ENCODE measurements at regions not wholly inside any gene's neighbourhood (a gene's known extent, or its start where the extent isn't known, plus 50 kb on each side); places are given as distances from the start of the nearest gene placed in this dataset.
"Not testable (repeated sequence)": the region's sequence is repeated elsewhere in the genome, so short reads cannot be mapped to it uniquely, and the experiment has no call there.

GRCh38 chr6:30814146-30815040 is 69.9 kb upstream of the DDR1 start:
- Histone ChIP-seq H3K9ac (ENCODE audit: insufficient read length) (no peak overlapping the region), H3K9me3 (ENCODE audit: low read depth, low read length) (no peaks in the 10 kb centered on the region), H3K27ac (peak overlapping the region; percentile 8; the same call in 1 of the 2 replicates), H3K4me3 (no peak overlapping the region), H3K36me3 (ENCODE audit: insufficient read depth, low read length) (no peaks in the 10 kb centered on the region)
- DNase-seq (ENCODE audit: low read depth, low spot score): no peak
- TF ChIP-seq FOXP2 (optimal IDR thresholded peaks at IDR 0.05; ENCODE audit: control extremely low read depth, extremely low read length, insufficient read depth): no peak
- TF ChIP-seq POLR2AphosphoS5 (IDR thresholded peaks at IDR 0.05; ENCODE audit: borderline replicate concordance, low read depth, low read length): no peak
- no peak for TF ChIP-seq EZH2 (IDR thresholded peaks at IDR 0.05)

GRCh38 chr6:30813631-30814145 is 69.3 kb upstream of the IER3 start:
- Histone ChIP-seq H3K4me3 (no peak overlapping the region), H3K9ac (ENCODE audit: insufficient read length) (no peak overlapping the region), H3K9me3 (ENCODE audit: low read depth, low read length) (no peaks in the 10 kb centered on the region), H3K27ac (no peak overlapping the region; the same call in 1 of the 2 replicates), H3K36me3 (ENCODE audit: insufficient read depth, low read length) (no peaks in the 10 kb centered on the region)
- no peak for DNase-seq (ENCODE audit: low read depth, low spot score)
- TF ChIP-seq EZH2 (IDR thresholded peaks at IDR 0.05) (no peak), FOXP2 (optimal IDR thresholded peaks at IDR 0.05; ENCODE audit: control extremely low read depth, extremely low read length, insufficient read depth) (no peak), POLR2AphosphoS5 (IDR thresholded peaks at IDR 0.05; ENCODE audit: borderline replicate concordance, low read depth, low read length) (no peak)

- no peak for DNase-seq (ENCODE audit: low read depth, low spot score)
- no peak overlapping the region for H3K27ac ChIP-seq
- TF ChIP-seq EZH2 (IDR thresholded peaks at IDR 0.05) (no peak), POLR2AphosphoS5 (IDR thresholded peaks at IDR 0.05; ENCODE audit: borderline replicate concordance, low read depth, low read length) (no peak), FOXP2 (optimal IDR thresholded peaks at IDR 0.05; ENCODE audit: control extremely low read depth, extremely low read length, insufficient read depth) (no peak)
- H3K9ac ChIP-seq (ENCODE audit: insufficient read length): no peak overlapping the region
- H3K4me3 ChIP-seq: no peak overlapping the region
- no peaks in the 10 kb centered on the region for H3K9me3 ChIP-seq (ENCODE audit: low read depth, low read length)
- no peaks in the 10 kb centered on the region for H3K36me3 ChIP-seq (ENCODE audit: insufficient read depth, low read length)
These were observed 66.5 kb upstream of the IER3 start for GRCh38 chr6:30810813-30811339.

GRCh38 chr6:30807566-30807965 is 63.2 kb upstream of the IER3 start:
- H3K4me3 ChIP-seq; H3K36me3 ChIP-seq (ENCODE audit: insufficient read depth, low read length); DNase-seq (ENCODE audit: low read depth, low spot score); H3K27ac ChIP-seq; H3K9me3 ChIP-seq (ENCODE audit: low read depth, low read length); H3K9ac ChIP-seq (ENCODE audit: insufficient read length): not testable (repeated sequence)

GRCh38 chr6:30806581-30807183 is 62.3 kb upstream of the IER3 start:
- no peaks in the 10 kb centered on the region for H3K36me3 ChIP-seq (ENCODE audit: insufficient read depth, low read length)
- no peak for TF ChIP-seq FOXP2 (optimal IDR thresholded peaks at IDR 0.05; ENCODE audit: control extremely low read depth, extremely low read length, insufficient read depth)
- no peak for TF ChIP-seq EZH2 (IDR thresholded peaks at IDR 0.05)
- TF ChIP-seq POLR2AphosphoS5 (IDR thresholded peaks at IDR 0.05; ENCODE audit: borderline replicate concordance, low read depth, low read length): peak; percentile 7; the same call in 1 of the 2 replicates
- H3K4me3 ChIP-seq: no peak overlapping the region
- H3K9me3 ChIP-seq (ENCODE audit: low read depth, low read length): no peaks in the 10 kb centered on the region
- no peak overlapping the region for H3K27ac ChIP-seq
- H3K9ac ChIP-seq (ENCODE audit: insufficient read length): no peak overlapping the region
- DNase-seq (ENCODE audit: low read depth, low spot score): no peak

GRCh38 chr6:30804333-30804732 is 60.0 kb upstream of the IER3 start:
- no peak for DNase-seq (ENCODE audit: low read depth, low spot score)
- Histone ChIP-seq H3K9ac (ENCODE audit: insufficient read length) (no peak overlapping the region), H3K36me3 (ENCODE audit: insufficient read depth, low read length) (no peaks in the 10 kb centered on the region), H3K9me3 (ENCODE audit: low read depth, low read length) (no peaks in the 10 kb centered on the region), H3K27ac (no peak overlapping the region), H3K4me3 (no peak overlapping the region)
- TF ChIP-seq FOXP2 (optimal IDR thresholded peaks at IDR 0.05; ENCODE audit: control extremely low read depth, extremely low read length, insufficient read depth): no peak
- no peak for TF ChIP-seq EZH2 (IDR thresholded peaks at IDR 0.05)
- TF ChIP-seq POLR2AphosphoS5 (IDR thresholded peaks at IDR 0.05; ENCODE audit: borderline replicate concordance, low read depth, low read length): no peak

GRCh38 chr6:30802731-30803130 is 58.4 kb upstream of the IER3 start:
- Histone ChIP-seq H3K4me3 (no peak overlapping the region), H3K36me3 (ENCODE audit: insufficient read depth, low read length) (no peaks in the 10 kb centered on the region), H3K9me3 (ENCODE audit: low read depth, low read length) (no peaks in the 10 kb centered on the region), H3K9ac (ENCODE audit: insufficient read length) (no peak overlapping the region), H3K27ac (no peak overlapping the region)
- DNase-seq (ENCODE audit: low read depth, low spot score): no peak
- TF ChIP-seq FOXP2 (optimal IDR thresholded peaks at IDR 0.05; ENCODE audit: control extremely low read depth, extremely low read length, insufficient read depth) (no peak), POLR2AphosphoS5 (IDR thresholded peaks at IDR 0.05; ENCODE audit: borderline replicate concordance, low read depth, low read length) (no peak), EZH2 (IDR thresholded peaks at IDR 0.05) (no peak)

- DNase-seq (ENCODE audit: low read depth, low spot score): no peak
- Histone ChIP-seq H3K27ac (no peak overlapping the region), H3K9me3 (ENCODE audit: low read depth, low read length) (no peaks in the 10 kb centered on the region), H3K36me3 (ENCODE audit: insufficient read depth, low read length) (no peaks in the 10 kb centered on the region), H3K9ac (ENCODE audit: insufficient read length) (no peak overlapping the region), H3K4me3 (no peak overlapping the region)
- no peak for TF ChIP-seq POLR2AphosphoS5 (IDR thresholded peaks at IDR 0.05; ENCODE audit: borderline replicate concordance, low read depth, low read length)
- TF ChIP-seq FOXP2 (optimal IDR thresholded peaks at IDR 0.05; ENCODE audit: control extremely low read depth, extremely low read length, insufficient read depth): no peak
- TF ChIP-seq EZH2 (IDR thresholded peaks at IDR 0.05): no peak
These were observed 57.6 kb upstream of the IER3 start for GRCh38 chr6:30801950-30802349.
